Astrocyte of the cerebellum (primary cell): ENCODE measurements at regions not wholly inside any gene's neighbourhood (a gene's known extent, or its start where the extent isn't known, plus 50 kb on each side); places are given as distances from the start of the nearest gene placed in this dataset.

Source experiments
- DNase-seq: peaks from one replicate; pipeline ENCODE4 v3.0.0-alpha.2; 2011; ENCODE audit warnings: low read depth
- H3K4me3 ChIP-seq: 2 replicates; pipeline ENCODE4 v1.5.1; 2011; ENCODE audit warnings: mild to moderate bottlenecking, low read depth, low read length, moderate library complexity
- CTCF ChIP-seq: IDR thresholded peaks from 2 replicates; pipeline ENCODE4 v1.5.1; 2012; ENCODE audit warnings: low read length, low read depth, moderate library complexity, mild to moderate bottlenecking; ENCODE audit errors: missing control alignments
- in situ Hi-C: cut with HindIII; loops from 2 replicates; pipeline ENCODE4 v1.10.0; 2017; ENCODE audit warnings: low sequenced_read_pairs

- in situ Hi-C loops, result no loop called here
- H3K4me3 ChIP-seq, result no peak overlapping the region
- DNase-seq, result no peak
- TF ChIP-seq CTCF, result no peak
Observed at GRCh38 chr1:195894411-195894810, 713.8 kb downstream of the KCNT2 start.

GRCh38 chr1:195886000-195886399, 722.2 kb downstream of the KCNT2 start:
- in situ Hi-C loops, result no loop called here
- no peak overlapping the region for H3K4me3 ChIP-seq
- TF ChIP-seq CTCF, result no peak
- no peak for DNase-seq

- no peak overlapping the region for H3K4me3 ChIP-seq
- in situ Hi-C loops, result no loop called here
- DNase-seq, result no peak
- TF ChIP-seq CTCF, result no peak
Observed at GRCh38 chr1:195878478-195878877, 729.8 kb downstream of the KCNT2 start.

- in situ Hi-C loops, result no loop called here
- TF ChIP-seq CTCF, result no peak
- H3K4me3 ChIP-seq, result no peak overlapping the region
- no peak for DNase-seq
Observed at GRCh38 chr1:195876792-195877191, 731.4 kb downstream of the KCNT2 start.

- no peak for TF ChIP-seq CTCF
- DNase-seq, result no peak
- no peak overlapping the region for H3K4me3 ChIP-seq
- in situ Hi-C loops, result no loop called here
Observed at GRCh38 chr1:195872376-195872775, 735.9 kb downstream of the KCNT2 start.

- no peak for DNase-seq
- in situ Hi-C loops, result no loop called here
- H3K4me3 ChIP-seq, result no peak overlapping the region
- no peak for TF ChIP-seq CTCF
Observed at GRCh38 chr1:195867638-195868037, 740.6 kb downstream of the KCNT2 start.

- TF ChIP-seq CTCF, result no peak
- DNase-seq, result no peak
- in situ Hi-C loops, result no loop called here
- no peak overlapping the region for H3K4me3 ChIP-seq
Observed at GRCh38 chr1:195866781-195867222, 741.4 kb downstream of the KCNT2 start.
